Esophagus (tissue), 2 donors: ENCODE measurements at regions not wholly inside any gene's neighbourhood (a gene's known extent, or its start where the extent isn't known, plus 50 kb on each side); places are given as distances from the start of the nearest gene placed in this dataset.
"Not testable (repeated sequence)": the region's sequence is repeated elsewhere in the genome, so short reads cannot be mapped to it uniquely, and the experiment has no call there.

Source experiments
- H3K27ac ChIP-seq, 2 donors: one replicate each; pipeline ENCODE4 v1.5.1; 2013; ENCODE audit warnings: low read depth in 2 of 2, mild to moderate bottlenecking in 2 of 2, inconsistent platforms in 1 of 2, low read length in 1 of 2, moderate library complexity in 1 of 2
- H3K27me3 ChIP-seq, 2 donors: one replicate each; pipeline ENCODE4 v1.6.1; 2013; ENCODE audit warnings: low read length in 2 of 2, control low read depth in 1 of 2, mild to moderate bottlenecking in 1 of 2; ENCODE audit not compliant: insufficient read depth in 2 of 2, control insufficient read depth in 1 of 2
- H3K36me3 ChIP-seq, 2 donors: one replicate each; pipeline ENCODE4 v1.6.1; 2013; ENCODE audit warnings: low read length in 1 of 2; ENCODE audit not compliant: control insufficient read depth in 2 of 2, insufficient read depth in 2 of 2
- H3K4me1 ChIP-seq, 2 donors: one replicate each; pipeline ENCODE4 v1.6.1; 2013; ENCODE audit warnings: low read length in 1 of 2; ENCODE audit not compliant: control insufficient read depth in 2 of 2, insufficient read depth in 2 of 2
- H3K4me3 ChIP-seq, 2 donors: one replicate each; pipeline ENCODE4 v1.5.1; 2013; ENCODE audit warnings: low read length in 2 of 2, mild to moderate bottlenecking in 2 of 2, low read depth in 1 of 2, moderate library complexity in 1 of 2
- H3K9me3 ChIP-seq, 2 donors: one replicate each; pipeline ENCODE4 v1.6.1; 2013; ENCODE audit warnings: mild to moderate bottlenecking in 2 of 2, low read depth in 1 of 2, low read length in 1 of 2, moderate library complexity in 1 of 2; ENCODE audit not compliant: control insufficient read depth in 2 of 2, insufficient read depth in 1 of 2
- WGBS, 2 donors: extraction: QIAGEN DNeasy Blood & Tissue Kit; methylation state at CpG; one replicate each; pipeline ENCODE4 v1.1.7; 2013; 5-methylcytosine and 5-hydroxymethylcytosine counted together
- donor health status: healthy with polysubstance abuse.
- donor health status: Bipolar disorder and iron deficiency.

- not testable (repeated sequence) for H3K27me3 ChIP-seq, H3K27ac ChIP-seq, H3K36me3 ChIP-seq, H3K9me3 ChIP-seq, H3K4me3 ChIP-seq, H3K4me1 ChIP-seq
- WGBS, 2 donors, result 8% methylated on average over 5 of the region's 8 CpGs
Measured at GRCh38 chr12:131234841-131235271, 281.1 kb downstream of the ADGRD1 start.

- no peak overlapping the region for H3K4me3 ChIP-seq
- no peaks in the 10 kb centered on the region for H3K36me3 ChIP-seq
- WGBS, 2 donors, result 83 to 89% methylated on average over 9 to 12 of the region's 12 CpGs
- H3K4me1 ChIP-seq, result no peaks in the 10 kb centered on the region
- peaks cover 0 to 5% of the 10 kb centered on the region in 2 donors for H3K9me3 ChIP-seq
- no peaks in the 10 kb centered on the region for H3K27me3 ChIP-seq
- H3K27ac ChIP-seq, result no peak overlapping the region
Measured at GRCh38 chr12:131235871-131236271, 282.2 kb downstream of the ADGRD1 start.

GRCh38 chr12:131239384-131240094 is 285.8 kb downstream of the ADGRD1 start:
- Histone ChIP-seq H3K27me3 (no peaks in the 10 kb centered on the region), H3K4me1 (no peaks in the 10 kb centered on the region), H3K4me3 (no peak overlapping the region), H3K27ac (no peak overlapping the region), H3K36me3 (no peaks in the 10 kb centered on the region), H3K9me3 (peaks cover 0 to 5% of the 10 kb centered on the region in 2 donors)
- WGBS, 2 donors, result 78 to 87% methylated on average over 7 of the region's 7 CpGs

GRCh38 chr12:131241517-131241916 is 287.8 kb downstream of the ADGRD1 start:
- Histone ChIP-seq H3K27ac (no peak overlapping the region), H3K36me3 (no peaks in the 10 kb centered on the region), H3K9me3 (peaks cover 0 to 5% of the 10 kb centered on the region in 2 donors), H3K27me3 (no peaks in the 10 kb centered on the region), H3K4me3 (no peak overlapping the region), H3K4me1 (no peaks in the 10 kb centered on the region)

GRCh38 chr12:131242741-131243496 is 289.2 kb downstream of the ADGRD1 start:
- no peaks in the 10 kb centered on the region for H3K4me1 ChIP-seq
- no peak overlapping the region for H3K4me3 ChIP-seq
- H3K27me3 ChIP-seq, result no peaks in the 10 kb centered on the region
- H3K36me3 ChIP-seq, result no peaks in the 10 kb centered on the region
- WGBS, 2 donors, result 89 to 92% methylated on average over 5 of the region's 5 CpGs
- peaks cover 0 to 5% of the 10 kb centered on the region in 2 donors for H3K9me3 ChIP-seq
- H3K27ac ChIP-seq, result no peak overlapping the region

- not testable (repeated sequence) for H3K4me3 ChIP-seq, H3K27ac ChIP-seq, H3K27me3 ChIP-seq, H3K36me3 ChIP-seq, H3K4me1 ChIP-seq, H3K9me3 ChIP-seq
- 55 to 63% methylated on average over 9 of the region's 15 CpGs for WGBS, 2 donors
Measured at GRCh38 chr12:131244157-131244688, 290.5 kb downstream of the ADGRD1 start.

- not testable (repeated sequence) for H3K27me3 ChIP-seq, H3K4me1 ChIP-seq, H3K9me3 ChIP-seq, H3K4me3 ChIP-seq, H3K27ac ChIP-seq, H3K36me3 ChIP-seq
- WGBS, 2 donors, result 83 to 92% methylated on average over 7 to 8 of the region's 8 CpGs
Measured at GRCh38 chr12:131245161-131245560, 291.5 kb downstream of the ADGRD1 start.

GRCh38 chr12:131245564-131246355 is 292.1 kb downstream of the ADGRD1 start:
- Histone ChIP-seq H3K9me3 (peaks cover 0 to 5% of the 10 kb centered on the region in 2 donors), H3K4me1 (no peaks in the 10 kb centered on the region), H3K27me3 (no peaks in the 10 kb centered on the region), H3K27ac (no peak overlapping the region), H3K36me3 (no peaks in the 10 kb centered on the region), H3K4me3 (no peak overlapping the region)
- WGBS, 2 donors, result 88 to 91% methylated on average over 14 of the region's 14 CpGs

GRCh38 chr12:131247026-131247725 is 293.5 kb downstream of the ADGRD1 start:
- not testable (repeated sequence) for H3K4me1 ChIP-seq, H3K27ac ChIP-seq, H3K9me3 ChIP-seq, H3K4me3 ChIP-seq, H3K36me3 ChIP-seq, H3K27me3 ChIP-seq
- WGBS, 2 donors, result 64 to 71% methylated on average over 15 of the region's 15 CpGs
